HepG2 (cell line): ENCODE measurements at regions not wholly inside any gene's neighbourhood (a gene's known extent, or its start where the extent isn't known, plus 50 kb on each side); places are given as distances from the start of the nearest gene placed in this dataset.

ENCODE experiments used
- ATAC-seq: fragments of 200-7000 bp; cut with Tn5 transposase; 3 replicates; pipeline ENCODE4 v1.9.1; 2020; ENCODE audit warnings: mild to moderate bottlenecking, moderate library complexity
- BruUV-seq: library from RNA; stranded (reverse); fragments of 400-500 nt; replicated peaks from 2 replicates; lab custom pipeline; 2021; lab: Mats Ljungman, UMichigan
- CTCF ChIA-PET: fragments of 300-600 bp; formaldehyde crosslinking; extraction: SDS; loops from one replicate; lab custom pipeline; 2021; ENCODE audit warnings: low total read pairs, inconsistent platforms, low intra/inter-chr PET ratio; lab: Yijun Ruan, JAX
- POLR2A ChIA-PET: fragments of 350-600 bp; sonication (Branson Sonifier 250); formaldehyde crosslinking; loops from one replicate; lab custom pipeline; 2020; ENCODE audit warnings: antibody characterized with exemption, inconsistent platforms; lab: Yijun Ruan, JAX
- DNase-seq: peaks from one replicate; pipeline ENCODE4 v3.0.0-alpha.2; 2015; ENCODE audit warnings: low spot score
- FAIRE-seq: peaks from 3 replicates; lab custom pipeline; 2011; peaks lifted over from hg19 to GRCh38; lab: Jason Lieb, UNC
- H2AFZ ChIP-seq: one replicate; pipeline ENCODE4 v1.6.1; 2011; ENCODE audit warnings: low read length, inconsistent platforms
- H3K27ac ChIP-seq: fragments of 300-600 bp; 3 replicates; pipeline ENCODE4 v1.8.0; 2011; ENCODE audit warnings: mixed run types, mild to moderate bottlenecking, mixed read lengths, low read length, inconsistent platforms; ENCODE audit not compliant: insufficient read depth; ENCODE audit errors: extremely low read length
- H3K27me3 ChIP-seq, 2 experiments: fragments of 200-600 bp in 1 of 2; 2 replicates in 1 of 2; 3 replicates in 1 of 2; pipeline versions ENCODE4 v1.6.0 to v1.8.0; 2011; ENCODE audit warnings: low read length in 2 of 2, mild to moderate bottlenecking in 2 of 2, moderate library complexity in 2 of 2, inconsistent platforms in 1 of 2; ENCODE audit not compliant: insufficient read depth in 2 of 2, control insufficient read depth in 1 of 2
- H3K36me3 ChIP-seq, 2 experiments: fragments of 200-600 bp in 1 of 2; replicated peaks in 1 of 2; 2 replicates in 1 of 2; 3 replicates in 1 of 2; pipeline versions ENCODE4 v1.5.1 to v1.8.0; 2011; ENCODE audit warnings: low read length in 2 of 2, inconsistent platforms in 1 of 2; ENCODE audit not compliant: insufficient read depth in 2 of 2, control insufficient read depth in 1 of 2
- H3K4me1 ChIP-seq: 2 replicates; pipeline ENCODE4 v1.5.1; 2012; ENCODE audit warnings: low read length, inconsistent platforms; ENCODE audit not compliant: insufficient read depth
- H3K4me2 ChIP-seq: 2 replicates; pipeline ENCODE4 v1.6.0; 2011; ENCODE audit warnings: low read depth, low read length, inconsistent platforms
- H3K4me3 ChIP-seq, 3 experiments: fragments of 200-600 bp in 1 of 3; sonication (generic), shearing (Covaris generic) in 1 of 3; replicated peaks in 1 of 3; 2 replicates each; pipeline ENCODE4 v1.5.1; 2011 to 2016; ENCODE audit warnings: low read length in 3 of 3, inconsistent platforms in 2 of 3, low read depth in 2 of 3, mild to moderate bottlenecking in 2 of 3, control low read depth in 1 of 3, mixed read lengths in 1 of 3; ENCODE audit not compliant: insufficient read depth in 1 of 3
- H3K79me2 ChIP-seq: one replicate; pipeline ENCODE4 v1.6.1; 2011; ENCODE audit warnings: low read length, inconsistent platforms; ENCODE audit not compliant: insufficient read depth
- H3K9ac ChIP-seq: 2 replicates; pipeline ENCODE4 v1.6.0; 2011; ENCODE audit warnings: mild to moderate bottlenecking, low read depth, low read length, inconsistent platforms; ENCODE audit not compliant: insufficient read depth
- H3K9me3 ChIP-seq: 2 replicates; pipeline ENCODE4 v1.5.1; 2012; ENCODE audit warnings: mild to moderate bottlenecking, low read length
- H4K20me1 ChIP-seq: 2 replicates; pipeline ENCODE4 v1.6.0; 2011; ENCODE audit warnings: inconsistent platforms, mild to moderate bottlenecking, low read length, moderate library complexity; ENCODE audit not compliant: insufficient read depth
- BCL6 ChIP-seq: IDR thresholded peaks from 2 replicates; pipeline ENCODE4 v1.6.1; 2016; ENCODE audit warnings: missing genetic modification reagents, missing compliant biosample characterization
- CEBPB ChIP-seq: IDR thresholded peaks from 2 replicates; pipeline ENCODE4 v1.6.1; 2011; ENCODE audit warnings: low read depth, low read length, improper control_type of control experiment, borderline replicate concordance
- EP300 ChIP-seq, 3 experiments: sonication (generic) in 1 of 3; formaldehyde crosslinking in 1 of 3; IDR thresholded peaks; 2 replicates each; pipeline versions ENCODE4 v1.5.1 to v1.6.1; 2011 to 2020; ENCODE audit warnings: low read depth in 2 of 3, low read length in 2 of 3, borderline replicate concordance in 1 of 3, improper control_type of control experiment in 1 of 3, mild to moderate bottlenecking in 1 of 3, missing genetic modification reagents in 1 of 3, moderate library complexity in 1 of 3
- FOXP1 ChIP-seq, 2 experiments: fragments of 450-650 bp in 1 of 2; IDR thresholded peaks; 2 replicates each; pipeline ENCODE4 v1.6.1; 2017 to 2018; ENCODE audit warnings: antibody characterized with exemption in 1 of 2
- GATAD2A ChIP-seq: IDR thresholded peaks from 2 replicates; pipeline ENCODE4 v1.6.1; 2016
- HMG20A ChIP-seq: IDR thresholded peaks from 2 replicates; pipeline ENCODE4 v1.6.1; 2016; ENCODE audit warnings: borderline replicate concordance
- MTA3 ChIP-seq: sonication (generic); formaldehyde crosslinking; IDR thresholded peaks from 2 replicates; pipeline ENCODE4 v1.4.0; 2020; ENCODE audit warnings: missing genetic modification reagents
- NR1H2 ChIP-seq: sonication (generic); formaldehyde crosslinking; IDR thresholded peaks from 2 replicates; pipeline ENCODE4 v1.8.1; 2022; ENCODE audit warnings: low read depth, missing genetic modification reagents, borderline replicate concordance
- PRMT3 ChIP-seq: sonication (generic); formaldehyde crosslinking; IDR thresholded peaks from 2 replicates; pipeline ENCODE4 v1.8.1; 2022; ENCODE audit warnings: low read depth, mild to moderate bottlenecking, moderate library complexity, missing genetic modification reagents, borderline replicate concordance
- TMF1 ChIP-seq: sonication (generic); formaldehyde crosslinking; IDR thresholded peaks from 2 replicates; pipeline ENCODE4 v1.8.1; 2022; ENCODE audit warnings: low read depth, missing genetic modification reagents
- ZNF136 ChIP-seq: sonication (generic); formaldehyde crosslinking; IDR thresholded peaks from 2 replicates; pipeline ENCODE4 v1.8.1; 2022; ENCODE audit warnings: low read depth, mild to moderate bottlenecking, moderate library complexity, missing genetic modification reagents
- ZNF7 ChIP-seq: IDR thresholded peaks from 2 replicates; pipeline ENCODE4 v1.6.1; 2016; ENCODE audit warnings: missing biosample characterization, missing genetic modification reagents
- WGBS: methylation state at CpG from one replicate; pipeline ENCODE4 v1.1.6; 2017; ENCODE audit warnings: low lambda C conversion rate; 5-methylcytosine and 5-hydroxymethylcytosine counted together
- in situ Hi-C: cut with HindIII; loops from 2 replicates; pipeline ENCODE4 v1.10.0; 2017; ENCODE audit warnings: low pct_unique_long_range_greater_than_20kb; ENCODE audit not compliant: extremely low pct_ligation_motif_present
- intact Hi-C: fragments of 100-400 bp; cut with micrococcal nuclease; formaldehyde crosslinking; loops from one replicate; pipeline ENCODE4 v1.10.0; 2022; ENCODE audit not compliant: unreplicated experiment
- TF ChIP-seq, protein P1 (sequence below): sonication (generic); formaldehyde crosslinking; IDR thresholded peaks from 2 replicates; pipeline ENCODE4 v1.5.0; 2020; ENCODE audit warnings: mild to moderate bottlenecking, missing genetic modification reagents, borderline replicate concordance
- TF ChIP-seq, protein P2 (sequence below): sonication (generic); formaldehyde crosslinking; IDR thresholded peaks from 2 replicates; pipeline ENCODE4 v1.4.0; 2020; ENCODE audit warnings: missing genetic modification reagents
- TF ChIP-seq, protein P3 (sequence below): sonication (generic); formaldehyde crosslinking; IDR thresholded peaks from 2 replicates; pipeline ENCODE4 v1.8.1; 2023; ENCODE audit warnings: mild to moderate bottlenecking, missing genetic modification reagents, borderline replicate concordance

DNA sequence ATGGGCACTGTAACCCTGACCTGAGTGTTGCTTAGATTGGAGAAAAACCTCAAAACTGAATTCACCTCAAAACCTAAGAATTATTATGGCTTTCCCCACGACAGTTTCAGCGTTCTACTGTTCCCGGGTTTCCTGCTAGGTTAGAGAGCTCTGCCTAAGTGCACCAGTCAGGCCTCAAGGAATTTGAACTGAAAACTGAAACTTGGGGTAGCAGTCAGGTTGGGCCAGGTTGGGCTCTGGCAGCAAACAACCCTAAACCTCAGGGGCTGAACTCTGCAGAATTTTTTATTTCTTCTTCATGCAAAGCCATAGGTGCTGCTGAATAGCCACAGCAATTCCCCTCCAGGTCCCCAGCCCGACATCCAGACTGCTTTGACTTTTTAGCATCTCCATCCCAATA lies 437.0 kb upstream of the PROX1 start:
- TF ChIP-seq NR1H2 (CRISPR knock-in tag) (no peak), TMF1 (CRISPR knock-in tag) (no peak), MTA3 (CRISPR knock-in tag) (no peak), ZNF136 (CRISPR knock-in tag) (no peak)
- intact Hi-C loops, result no loop called here
- no peak overlapping the region for H3K4me2 ChIP-seq
- H3K79me2 ChIP-seq, result no peaks in the 10 kb centered on the region
- no peak overlapping the region for H3K4me3 ChIP-seq
- ChIA-PET POLR2A (no interaction called here), CTCF (no interaction called here)
- no peaks in the 10 kb centered on the region for H3K9me3 ChIP-seq
- BruUV-seq, result no TSS peak
- FAIRE-seq, result no peak
- no peaks in the 10 kb centered on the region for H3K36me3 ChIP-seq
- H4K20me1 ChIP-seq, result no peaks in the 10 kb centered on the region
- no peak overlapping the region for H3K9ac ChIP-seq
- H2AFZ ChIP-seq, result no peak overlapping the region
- H3K27ac ChIP-seq, result no peak overlapping the region
- H3K4me1 ChIP-seq, result peaks cover 7% of the 10 kb centered on the region
- DNase-seq, result no peak
- in situ Hi-C loops, result no loop called here
- no peaks in the 10 kb centered on the region for H3K27me3 ChIP-seq
- ATAC-seq, result no peak
- WGBS, result 45% methylated on average over 4 of the region's 4 CpGs

DNA sequence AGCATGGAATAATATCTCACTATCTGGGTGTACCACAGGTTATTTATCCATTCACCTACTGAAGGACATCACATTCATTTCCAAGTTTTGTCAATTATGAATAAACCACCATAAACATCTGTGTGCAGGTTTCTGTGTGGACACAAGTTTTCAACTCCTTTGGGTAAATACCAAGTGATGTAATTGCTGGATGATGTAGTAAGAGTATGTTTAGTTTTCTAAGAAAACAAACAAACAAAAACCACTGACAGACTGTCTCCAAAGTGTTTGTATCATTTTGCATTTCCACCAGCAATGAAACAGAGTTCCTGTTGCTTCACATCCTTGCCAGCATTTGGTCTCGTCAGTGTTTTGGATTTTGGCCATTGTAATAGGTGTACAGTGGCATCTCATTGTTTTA lies 435.7 kb upstream of the PROX1 start:
- ATAC-seq (no peak), DNase-seq (no peak), FAIRE-seq (no peak)
- no TSS peak for BruUV-seq
- H3K36me3 ChIP-seq, result no peaks in the 10 kb centered on the region
- in situ Hi-C loops, result no loop called here
- no peaks in the 10 kb centered on the region for H3K79me2 ChIP-seq
- H3K4me1 ChIP-seq, result peaks cover 7% of the 10 kb centered on the region
- H3K9me3 ChIP-seq, result no peaks in the 10 kb centered on the region
- intact Hi-C loops, result no loop called here
- no peaks in the 10 kb centered on the region for H3K27me3 ChIP-seq
- no peak overlapping the region for H3K27ac ChIP-seq
- 26% methylated on average over 1 of the region's 1 CpG for WGBS
- no peaks in the 10 kb centered on the region for H4K20me1 ChIP-seq
- ChIA-PET CTCF (no interaction called here), POLR2A (no interaction called here)
- H3K4me3 ChIP-seq, result no peak overlapping the region
- no peak overlapping the region for H3K4me2 ChIP-seq
- no peak overlapping the region for H2AFZ ChIP-seq
- no peak overlapping the region for H3K9ac ChIP-seq
- 0 out of 2 replicates have a peak, but pooled peaks have one; percentile 13 for TF ChIP-seq ZNF7
- TF ChIP-seq BCL6 (CRISPR knock-in tag), result peak; percentile 56; the same call in 1 of the 2 replicates
- TF ChIP-seq PRMT3 (CRISPR knock-in tag), result no peak
- TF ChIP-seq EP300 (IDR thresholded peaks at IDR 0.05; ENCODE audit: low read depth in 2 of 2, low read length in 2 of 2), result peak in 1 of 2 experiments; percentile 23; a peak in 1 of 4 replicates
- TF ChIP-seq EP300 (CRISPR knock-in tag; IDR thresholded peaks at IDR 0.05; ENCODE audit: borderline replicate concordance), result no peak
- peak; percentile 86 for TF ChIP-seq GATAD2A (CRISPR knock-in tag)
- peak; percentile 47; the same call in 1 of the 2 replicates for TF ChIP-seq HMG20A (CRISPR knock-in tag)
- peak; percentile 30; the same call in 1 of the 2 replicates for TF ChIP-seq CEBPB
- TF ChIP-seq, protein P1, sequence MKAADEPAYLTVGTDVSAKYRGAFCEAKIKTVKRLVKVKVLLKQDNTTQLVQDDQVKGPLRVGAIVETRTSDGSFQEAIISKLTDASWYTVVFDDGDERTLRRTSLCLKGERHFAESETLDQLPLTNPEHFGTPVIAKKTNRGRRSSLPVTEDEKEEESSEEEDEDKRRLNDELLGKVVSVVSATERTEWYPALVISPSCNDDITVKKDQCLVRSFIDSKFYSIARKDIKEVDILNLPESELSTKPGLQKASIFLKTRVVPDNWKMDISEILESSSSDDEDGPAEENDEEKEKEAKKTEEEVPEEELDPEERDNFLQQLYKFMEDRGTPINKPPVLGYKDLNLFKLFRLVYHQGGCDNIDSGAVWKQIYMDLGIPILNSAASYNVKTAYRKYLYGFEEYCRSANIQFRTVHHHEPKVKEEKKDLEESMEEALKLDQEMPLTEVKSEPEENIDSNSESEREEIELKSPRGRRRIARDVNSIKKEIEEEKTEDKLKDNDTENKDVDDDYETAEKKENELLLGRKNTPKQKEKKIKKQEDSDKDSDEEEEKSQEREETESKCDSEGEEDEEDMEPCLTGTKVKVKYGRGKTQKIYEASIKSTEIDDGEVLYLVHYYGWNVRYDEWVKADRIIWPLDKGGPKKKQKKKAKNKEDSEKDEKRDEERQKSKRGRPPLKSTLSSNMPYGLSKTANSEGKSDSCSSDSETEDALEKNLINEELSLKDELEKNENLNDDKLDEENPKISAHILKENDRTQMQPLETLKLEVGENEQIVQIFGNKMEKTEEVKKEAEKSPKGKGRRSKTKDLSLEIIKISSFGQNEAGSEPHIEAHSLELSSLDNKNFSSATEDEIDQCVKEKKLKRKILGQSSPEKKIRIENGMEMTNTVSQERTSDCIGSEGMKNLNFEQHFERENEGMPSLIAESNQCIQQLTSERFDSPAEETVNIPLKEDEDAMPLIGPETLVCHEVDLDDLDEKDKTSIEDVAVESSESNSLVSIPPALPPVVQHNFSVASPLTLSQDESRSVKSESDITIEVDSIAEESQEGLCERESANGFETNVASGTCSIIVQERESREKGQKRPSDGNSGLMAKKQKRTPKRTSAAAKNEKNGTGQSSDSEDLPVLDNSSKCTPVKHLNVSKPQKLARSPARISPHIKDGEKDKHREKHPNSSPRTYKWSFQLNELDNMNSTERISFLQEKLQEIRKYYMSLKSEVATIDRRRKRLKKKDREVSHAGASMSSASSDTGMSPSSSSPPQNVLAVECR, result no peak
- TF ChIP-seq FOXP1 (IDR thresholded peaks at IDR 0.05), result no peak
- TF ChIP-seq FOXP1 (CRISPR knock-in tag; IDR thresholded peaks at IDR 0.05), result peak; percentile 82
- TF ChIP-seq, protein P2, sequence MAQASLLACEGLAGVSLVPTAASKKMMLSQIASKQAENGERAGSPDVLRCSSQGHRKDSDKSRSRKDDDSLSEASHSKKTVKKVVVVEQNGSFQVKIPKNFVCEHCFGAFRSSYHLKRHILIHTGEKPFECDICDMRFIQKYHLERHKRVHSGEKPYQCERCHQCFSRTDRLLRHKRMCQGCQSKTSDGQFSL (CRISPR knock-in tag), result no peak
- TF ChIP-seq, protein P3, sequence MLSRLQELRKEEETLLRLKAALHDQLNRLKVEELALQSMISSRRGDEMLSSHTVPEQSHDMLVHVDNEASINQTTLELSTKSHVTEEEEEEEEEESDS, result no peak
